Gastroesophageal sphincter (tissue), 4 donors: ENCODE measurements at regions not wholly inside any gene's neighbourhood (a gene's known extent, or its start where the extent isn't known, plus 50 kb on each side); places are given as distances from the start of the nearest gene placed in this dataset.

Source experiments
- ATAC-seq: fragments of 150-250 bp; one replicate; pipeline ENCODE4 v1.9.1; 2016; ENCODE audit warnings: mild to moderate bottlenecking, moderate library complexity
- H3K27ac ChIP-seq, 4 donors: fragments of 200-600 bp; sonication (generic) in 3 of 4; 1 replicate in 3 of 4; 2 replicates in 1 of 4; pipeline ENCODE4 v1.5.1; 2016 to 2019
- H3K27me3 ChIP-seq: fragments of 200-600 bp; sonication (generic); one replicate; pipeline ENCODE4 v1.5.1; 2019
- H3K36me3 ChIP-seq, 2 donors: fragments of 200-600 bp; sonication (generic); one replicate each; pipeline ENCODE4 v1.5.1; 2019; ENCODE audit warnings: control low read depth in 1 of 2
- H3K4me1 ChIP-seq, 3 donors: fragments of 200-600 bp; sonication (generic); 1 replicate in 2 of 3; 2 replicates in 1 of 3; pipeline ENCODE4 v1.5.1; 2016 to 2019; ENCODE audit warnings: control low read depth in 2 of 3
- H3K4me3 ChIP-seq, 2 donors: fragments of 200-600 bp; sonication (generic); one replicate each; pipeline ENCODE4 v1.5.1; 2019; ENCODE audit warnings: mild to moderate bottlenecking in 1 of 2, moderate library complexity in 1 of 2
- H3K9me3 ChIP-seq, 3 donors: fragments of 200-600 bp; sonication (generic); one replicate each; pipeline ENCODE4 v1.5.1; 2017 to 2019; ENCODE audit warnings: control low read depth in 2 of 3
- EP300 ChIP-seq: sonication (generic); formaldehyde crosslinking; IDR thresholded peaks from one replicate; pipeline ENCODE4 v1.6.1; 2017; ENCODE audit warnings: antibody characterized with exemption, mild to moderate bottlenecking
- POLR2A ChIP-seq, 2 donors: fragments of 450-650 bp; IDR thresholded peaks; one replicate each; pipeline ENCODE4 v1.6.1; 2017; ENCODE audit warnings: antibody characterized with exemption in 2 of 2, mild to moderate bottlenecking in 2 of 2, moderate library complexity in 1 of 2
- POLR2AphosphoS5 ChIP-seq: sonication (generic); formaldehyde crosslinking; IDR thresholded peaks from one replicate; pipeline ENCODE4 v1.6.1; 2017; ENCODE audit warnings: antibody characterized with exemption
- WGBS, 2 donors: methylation state at CpG; one replicate each; pipeline ENCODE4 v1.1.5; 2018; ENCODE audit warnings: low coverage in 1 of 2; 5-methylcytosine and 5-hydroxymethylcytosine counted together
- TF ChIP-seq, protein P1 (sequence below), 4 experiments: fragments of 200-600 bp in 2 of 4; fragments of 450-650 bp in 2 of 4; sonication (generic) in 1 of 4; IDR thresholded peaks; one replicate each; pipeline ENCODE4 v1.5.1; 2017 to 2019; ENCODE audit warnings: antibody characterized with exemption in 4 of 4, mild to moderate bottlenecking in 2 of 4, moderate library complexity in 2 of 4

DNA sequence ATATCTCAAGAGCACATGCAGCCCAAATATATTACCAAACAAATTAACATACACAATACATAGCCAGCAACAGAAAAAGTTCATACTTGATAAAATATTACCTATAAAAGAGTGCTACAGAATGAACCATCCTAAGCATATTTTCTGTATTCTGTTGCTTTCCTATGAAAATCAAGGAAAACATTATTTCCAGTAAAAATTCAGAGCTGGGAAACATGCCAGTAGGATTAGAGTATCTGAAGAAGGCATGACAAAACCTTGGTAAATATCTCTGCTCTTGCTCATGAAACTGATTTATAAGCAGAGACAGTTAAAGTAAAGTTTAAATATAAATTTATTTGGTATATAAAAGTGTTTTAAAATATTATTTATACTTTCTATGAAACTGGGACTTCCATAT is 599.7 kb downstream of the ARAP2 start:
- no peaks in the 10 kb centered on the region for H3K4me1 ChIP-seq
- H3K9me3 ChIP-seq: no peaks in the 10 kb centered on the region
- no peak for ATAC-seq
- TF ChIP-seq EP300 (no peak), POLR2A (IDR thresholded peaks at IDR 0.05) (no peak), POLR2AphosphoS5 (no peak)
- TF ChIP-seq, protein P1, sequence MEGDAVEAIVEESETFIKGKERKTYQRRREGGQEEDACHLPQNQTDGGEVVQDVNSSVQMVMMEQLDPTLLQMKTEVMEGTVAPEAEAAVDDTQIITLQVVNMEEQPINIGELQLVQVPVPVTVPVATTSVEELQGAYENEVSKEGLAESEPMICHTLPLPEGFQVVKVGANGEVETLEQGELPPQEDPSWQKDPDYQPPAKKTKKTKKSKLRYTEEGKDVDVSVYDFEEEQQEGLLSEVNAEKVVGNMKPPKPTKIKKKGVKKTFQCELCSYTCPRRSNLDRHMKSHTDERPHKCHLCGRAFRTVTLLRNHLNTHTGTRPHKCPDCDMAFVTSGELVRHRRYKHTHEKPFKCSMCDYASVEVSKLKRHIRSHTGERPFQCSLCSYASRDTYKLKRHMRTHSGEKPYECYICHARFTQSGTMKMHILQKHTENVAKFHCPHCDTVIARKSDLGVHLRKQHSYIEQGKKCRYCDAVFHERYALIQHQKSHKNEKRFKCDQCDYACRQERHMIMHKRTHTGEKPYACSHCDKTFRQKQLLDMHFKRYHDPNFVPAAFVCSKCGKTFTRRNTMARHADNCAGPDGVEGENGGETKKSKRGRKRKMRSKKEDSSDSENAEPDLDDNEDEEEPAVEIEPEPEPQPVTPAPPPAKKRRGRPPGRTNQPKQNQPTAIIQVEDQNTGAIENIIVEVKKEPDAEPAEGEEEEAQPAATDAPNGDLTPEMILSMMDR (IDR thresholded peaks at IDR 0.05): no peak
- no peaks in the 10 kb centered on the region for H3K27me3 ChIP-seq
- no peak overlapping the region for H3K4me3 ChIP-seq
- H3K36me3 ChIP-seq: no peaks in the 10 kb centered on the region
- no peak overlapping the region for H3K27ac ChIP-seq

DNA sequence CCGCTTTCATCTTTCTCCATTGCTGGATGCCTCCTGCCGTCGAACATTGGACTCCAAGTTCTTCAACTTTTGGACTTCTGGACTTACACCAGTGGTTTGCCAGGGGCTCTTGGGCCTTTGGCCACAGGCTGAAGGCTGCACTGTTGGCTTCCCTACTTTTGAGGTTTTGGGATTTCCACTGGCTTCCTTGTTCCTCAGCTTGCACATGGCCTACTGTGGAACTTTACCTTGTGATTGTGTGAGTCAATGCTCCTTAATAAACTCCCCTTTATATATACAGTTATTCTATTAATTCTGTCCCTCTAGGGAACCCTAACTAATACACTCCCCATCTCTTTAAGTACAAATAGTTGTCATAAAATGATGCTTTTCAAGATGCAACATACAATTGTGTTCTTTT is 595.3 kb downstream of the ARAP2 start:
- Histone ChIP-seq H3K27me3 (no peaks in the 10 kb centered on the region), H3K4me1 (no peaks in the 10 kb centered on the region), H3K9me3 (no peaks in the 10 kb centered on the region), H3K4me3 (no peak overlapping the region), H3K27ac (no peak overlapping the region), H3K36me3 (no peaks in the 10 kb centered on the region)
- TF ChIP-seq, protein P1 (IDR thresholded peaks at IDR 0.05): no peak
- TF ChIP-seq POLR2A (IDR thresholded peaks at IDR 0.05): no peak
- TF ChIP-seq POLR2AphosphoS5: no peak
- no peak for TF ChIP-seq EP300
- WGBS, 2 donors: 88 to 97% methylated on average over 3 of the region's 3 CpGs
- ATAC-seq: no peak

DNA sequence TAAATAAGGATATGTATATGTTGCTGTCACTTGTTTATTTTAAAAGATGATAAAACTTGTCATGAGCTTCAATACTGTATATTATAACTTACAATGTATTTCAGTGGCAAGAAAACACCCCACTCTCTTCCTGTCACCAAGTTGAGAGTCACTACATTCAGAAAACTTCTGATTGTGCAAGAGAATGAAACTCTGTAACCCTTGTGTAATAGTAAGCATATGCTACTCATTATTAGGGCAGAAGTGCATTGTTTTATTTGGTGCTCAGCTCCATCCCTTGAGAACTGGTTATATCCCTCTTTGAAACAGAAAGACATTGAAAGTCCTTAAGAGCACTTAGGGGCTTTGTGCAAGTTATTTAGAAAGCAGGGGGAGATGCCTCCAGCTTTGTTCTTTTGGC is 594.5 kb downstream of the ARAP2 start:
- TF ChIP-seq, protein P1 (IDR thresholded peaks at IDR 0.05): no peak
- TF ChIP-seq POLR2AphosphoS5: no peak
- no peak for TF ChIP-seq POLR2A (IDR thresholded peaks at IDR 0.05)
- TF ChIP-seq EP300: no peak
- H3K4me3 ChIP-seq: no peak overlapping the region
- no peak for ATAC-seq
- no peaks in the 10 kb centered on the region for H3K36me3 ChIP-seq
- H3K4me1 ChIP-seq: no peaks in the 10 kb centered on the region
- no peak overlapping the region for H3K27ac ChIP-seq
- no peaks in the 10 kb centered on the region for H3K9me3 ChIP-seq
- H3K27me3 ChIP-seq: no peaks in the 10 kb centered on the region

DNA sequence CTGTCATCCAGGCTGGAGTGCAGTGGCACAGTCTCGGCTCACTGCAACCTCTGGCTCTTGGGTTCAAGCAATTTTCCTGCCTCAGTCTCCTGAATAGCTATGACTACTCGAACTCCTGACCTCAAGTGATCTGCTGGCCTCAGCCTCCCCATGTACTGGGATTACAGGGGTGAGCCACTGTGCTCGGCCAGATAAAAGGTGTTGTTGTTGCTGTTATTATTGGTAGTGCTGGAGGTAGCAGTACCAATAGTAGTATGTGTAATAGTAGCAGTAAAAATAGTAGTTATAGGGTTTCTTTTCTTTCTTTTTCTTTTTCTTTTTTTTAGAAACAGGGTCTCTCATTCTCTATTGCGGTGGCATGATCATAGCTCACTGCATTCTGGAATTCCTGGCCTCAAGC is 592.1 kb downstream of the ARAP2 start:
- H3K27ac ChIP-seq: no peak overlapping the region
- no peak for ATAC-seq
- WGBS, 2 donors: 79 to 100% methylated on average over 1 to 4 of the region's 4 CpGs
- H3K4me3 ChIP-seq: no peak overlapping the region
- TF ChIP-seq, protein P1 (IDR thresholded peaks at IDR 0.05): no peak
- TF ChIP-seq POLR2A (IDR thresholded peaks at IDR 0.05): no peak
- TF ChIP-seq POLR2AphosphoS5: no peak
- no peak for TF ChIP-seq EP300
- no peaks in the 10 kb centered on the region for H3K9me3 ChIP-seq
- no peaks in the 10 kb centered on the region for H3K4me1 ChIP-seq
- H3K36me3 ChIP-seq: no peaks in the 10 kb centered on the region
- no peaks in the 10 kb centered on the region for H3K27me3 ChIP-seq

DNA sequence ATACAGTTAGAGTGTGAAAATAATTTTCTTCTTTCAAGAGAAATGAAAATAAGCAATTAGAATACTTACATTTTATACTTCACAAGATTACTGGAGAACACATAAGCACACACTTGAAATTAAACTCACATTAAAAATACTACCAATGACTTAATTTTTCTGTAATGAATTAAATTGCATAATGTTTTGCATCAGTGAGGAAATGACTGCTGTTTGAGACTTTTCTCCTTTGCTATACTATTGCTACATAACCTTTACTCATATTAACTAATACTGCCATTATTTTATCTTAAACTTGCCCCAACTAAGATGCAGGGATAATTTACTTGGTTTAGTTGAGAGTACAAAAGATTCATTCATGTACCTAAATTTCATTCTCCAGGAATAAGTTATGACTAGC is 590.9 kb downstream of the ARAP2 start:
- no peak for ATAC-seq
- H3K4me3 ChIP-seq: no peak overlapping the region
- no peak overlapping the region for H3K27ac ChIP-seq
- H3K4me1 ChIP-seq: no peaks in the 10 kb centered on the region
- H3K36me3 ChIP-seq: no peaks in the 10 kb centered on the region
- no peaks in the 10 kb centered on the region for H3K9me3 ChIP-seq
- no peaks in the 10 kb centered on the region for H3K27me3 ChIP-seq
- TF ChIP-seq POLR2A (IDR thresholded peaks at IDR 0.05) (no peak), POLR2AphosphoS5 (no peak), EP300 (no peak)
- TF ChIP-seq, protein P1 (IDR thresholded peaks at IDR 0.05): no peak
